Panc1 (cell line): ENCODE measurements at regions not wholly inside any gene's neighbourhood (a gene's known extent, or its start where the extent isn't known, plus 50 kb on each side); places are given as distances from the start of the nearest gene placed in this dataset.

Experiments used
- ATAC-seq: fragments of 200-7000 bp; cut with Tn5 transposase; 2 replicates; pipeline ENCODE4 v1.9.1; 2020; ENCODE audit warnings: mild to moderate bottlenecking, moderate library complexity
- BruUV-seq: library from RNA; stranded (reverse); fragments of 400-500 nt; replicated peaks from 2 replicates; lab custom pipeline; 2021; lab: Mats Ljungman, UMichigan
- CTCF ChIA-PET: fragments of 300-600 bp; sonication (Branson Sonifier 250); formaldehyde crosslinking; loops from one replicate; lab custom pipeline; 2022; ENCODE audit warnings: antibody characterized with exemption; lab: Charles Lee
- POLR2A ChIA-PET: fragments of 300-600 bp; sonication (Branson Sonifier 250); formaldehyde crosslinking; loops from one replicate; lab custom pipeline; 2022; ENCODE audit warnings: antibody characterized with exemption; lab: Charles Lee
- DNase-seq: peaks from one replicate; pipeline ENCODE4 v3.0.0-alpha.2; 2010; ENCODE audit warnings: low read depth, low spot score
- H3K27ac ChIP-seq: 2 replicates; pipeline ENCODE4 v1.5.1; 2011; ENCODE audit warnings: mild to moderate bottlenecking, low read length, inconsistent platforms
- H3K27me3 ChIP-seq: fragments of 200-500 bp; sonication (Bioruptor generic); 2 replicates; pipeline ENCODE4 v1.6.0; 2014; ENCODE audit warnings: low read length, inconsistent platforms; ENCODE audit not compliant: control insufficient read depth, insufficient read depth
- H3K36me3 ChIP-seq: fragments of 200-500 bp; sonication (Bioruptor generic); 2 replicates; pipeline ENCODE4 v1.5.1; 2014; ENCODE audit warnings: inconsistent platforms, mild to moderate bottlenecking, low read length, moderate library complexity; ENCODE audit not compliant: control insufficient read depth, insufficient read depth
- H3K4me1 ChIP-seq: 2 replicates; pipeline ENCODE4 v1.5.1; 2011; ENCODE audit warnings: inconsistent platforms, mild to moderate bottlenecking, low read length, moderate library complexity; ENCODE audit not compliant: control insufficient read depth, insufficient read depth
- H3K4me3 ChIP-seq, 2 experiments: 2 replicates each; pipeline ENCODE4 v1.5.1; 2011 to 2012; ENCODE audit warnings: low read depth in 2 of 2, low read length in 2 of 2, mild to moderate bottlenecking in 2 of 2, inconsistent platforms in 1 of 2, moderate library complexity in 1 of 2
- H3K9me3 ChIP-seq: fragments of 200-500 bp; sonication (Bioruptor generic); 2 replicates; pipeline ENCODE4 v1.5.1; 2014; ENCODE audit warnings: low read depth, mild to moderate bottlenecking, inconsistent platforms, low read length, moderate library complexity; ENCODE audit not compliant: control insufficient read depth, insufficient read depth
- CTCF ChIP-seq: fragments of 450-650 bp; IDR thresholded peaks from 2 replicates; pipeline ENCODE4 v1.5.1; 2017; ENCODE audit warnings: mild to moderate bottlenecking
- POLR2AphosphoS5 ChIP-seq: IDR thresholded peaks from 2 replicates; pipeline ENCODE4 v1.6.1; 2012; ENCODE audit warnings: mild to moderate bottlenecking, low read depth, low read length, moderate library complexity
- REST ChIP-seq, 2 experiments: IDR thresholded peaks; 2 replicates each; pipeline ENCODE4 v1.6.1; 2011 to 2012; ENCODE audit warnings: low read depth in 2 of 2, control low read depth in 1 of 2, low read length in 1 of 2, mild to moderate bottlenecking in 1 of 2, moderate library complexity in 1 of 2; ENCODE audit not compliant: insufficient read depth in 1 of 2
- SIN3A ChIP-seq: IDR thresholded peaks from 2 replicates; pipeline ENCODE4 v1.6.1; 2012; ENCODE audit warnings: low read depth, mild to moderate bottlenecking, low read length, moderate library complexity, borderline replicate concordance; ENCODE audit not compliant: insufficient read depth
- TCF7L2 ChIP-seq: IDR thresholded peaks from 2 replicates; pipeline ENCODE4 v1.6.1; 2011; ENCODE audit warnings: mild to moderate bottlenecking, low read depth, low read length, inconsistent platforms
- in situ Hi-C: cut with HindIII; loops from 2 replicates; pipeline ENCODE4 v1.10.0; 2016; ENCODE audit warnings: low sequenced_read_pairs, low pct_unique_long_range_greater_than_20kb
- intact Hi-C: fragments of 100-400 bp; cut with micrococcal nuclease; formaldehyde crosslinking; loops from one replicate; pipeline ENCODE4 v1.10.0; 2022; ENCODE audit not compliant: unreplicated experiment

GRCh38 chr1:221795380-221795779 is 53.5 kb upstream of the DUSP10 start:
- BruUV-seq, result no TSS peak
- ATAC-seq, result no peak

GRCh38 chr1:221794935-221795334 is 53.0 kb upstream of the DUSP10 start:
- ATAC-seq, result no peak
- Histone ChIP-seq H3K27me3 (no peaks in the 10 kb centered on the region), H3K36me3 (no peaks in the 10 kb centered on the region), H3K27ac (no peak overlapping the region), H3K4me1 (no peaks in the 10 kb centered on the region), H3K9me3 (peaks cover 6% of the 10 kb centered on the region; the same call in 1 of the 2 replicates), H3K4me3 (no peak overlapping the region)
- no TSS peak for BruUV-seq
- TF ChIP-seq POLR2AphosphoS5 (no peak), REST (IDR thresholded peaks at IDR 0.05; ENCODE audit: insufficient read depth in 1 of 2, low read depth in 2 of 2, low read length in 1 of 2) (no peak), SIN3A (no peak), TCF7L2 (no peak), CTCF (no peak)
- ChIA-PET POLR2A (no interaction called here), CTCF (no interaction called here)
- in situ Hi-C loops (no loop called here), intact Hi-C loops (no loop called here)
- DNase-seq, result no peak

More at GRCh38 chr1:221795380-221795779, 53.5 kb upstream of the DUSP10 start:
- in situ Hi-C loops (no loop called here), intact Hi-C loops (no loop called here)
- Histone ChIP-seq H3K4me1 (no peaks in the 10 kb centered on the region), H3K9me3 (peaks cover 6% of the 10 kb centered on the region; the same call in 1 of the 2 replicates), H3K27me3 (no peaks in the 10 kb centered on the region), H3K27ac (no peak overlapping the region), H3K36me3 (no peaks in the 10 kb centered on the region), H3K4me3 (no peak overlapping the region)
- ChIA-PET POLR2A (no interaction called here), CTCF (no interaction called here)
- DNase-seq, result no peak
- TF ChIP-seq REST (IDR thresholded peaks at IDR 0.05; ENCODE audit: insufficient read depth in 1 of 2, low read depth in 2 of 2, low read length in 1 of 2) (no peak), SIN3A (no peak), TCF7L2 (no peak), POLR2AphosphoS5 (no peak), CTCF (no peak)
